ENCODE measurements at regions not wholly inside any gene's neighbourhood (a gene's known extent, or its start where the extent isn't known, plus 50 kb on each side); places are given as distances from the start of the nearest gene placed in this dataset.

DNA sequence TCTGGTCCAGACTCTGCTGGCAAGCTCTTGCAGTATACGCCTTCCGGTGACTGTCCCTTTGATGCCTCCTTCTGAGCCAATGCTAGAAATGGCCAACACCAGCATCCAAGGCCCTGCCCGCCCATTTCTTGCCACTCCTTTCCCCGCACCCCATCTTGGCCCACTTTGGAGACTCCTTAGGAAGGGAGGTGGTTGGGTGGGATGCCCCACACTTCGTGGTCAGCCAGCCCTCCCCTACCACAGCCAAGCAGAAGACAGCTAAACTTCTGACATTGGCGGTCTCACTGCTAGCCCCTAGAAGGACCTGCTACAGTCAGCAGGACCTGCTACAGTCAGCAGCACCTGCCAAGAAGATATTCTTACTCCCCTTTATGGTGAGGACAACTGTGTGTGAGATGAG lies 73.5 kb upstream of the CLDN14 start:
- DNase-seq (ENCODE audit: low spot score) = no peak
- intact Hi-C loops (cut with DNase I) = no loop called here

DNA sequence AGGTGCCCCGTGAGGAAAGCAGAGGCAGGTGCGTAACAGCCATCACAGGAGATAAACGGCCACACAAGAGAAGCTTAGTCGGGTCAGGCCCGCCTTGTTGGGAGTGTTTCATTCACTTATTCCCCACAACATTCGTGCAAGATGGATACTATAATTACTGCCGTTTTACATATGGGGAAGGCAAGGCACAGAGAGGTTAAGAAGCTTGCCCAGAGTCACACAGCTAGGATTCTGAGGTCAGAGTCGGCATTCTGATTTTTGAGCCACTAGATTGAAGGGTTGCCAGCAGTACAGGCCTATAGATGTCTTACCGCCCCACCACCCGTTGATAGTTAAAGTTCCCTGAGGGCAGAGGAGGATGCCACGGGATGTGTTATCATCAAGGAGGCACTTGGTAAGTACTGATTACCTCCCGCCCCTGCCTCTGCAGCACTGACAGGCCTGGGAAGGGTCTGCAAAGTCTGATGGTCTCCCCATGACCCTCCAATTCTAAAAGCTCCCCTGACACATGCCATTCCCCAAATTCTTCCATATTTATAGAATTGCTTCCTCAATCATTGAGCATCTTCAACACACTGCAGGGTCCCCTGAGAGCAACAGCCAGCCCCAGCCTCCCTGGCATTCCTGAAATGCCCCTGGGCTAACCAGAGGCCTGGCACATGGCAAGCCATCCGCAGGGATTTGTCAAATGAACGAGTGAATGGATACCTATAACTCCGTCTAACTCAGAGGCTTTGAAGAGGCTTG lies 74.7 kb upstream of the CLDN14 start:
- intact Hi-C loops (cut with DNase I) = no loop called here

GRCh38 chr21:36555199-36555800 lies 75.4 kb upstream of the CLDN14 start:
- intact Hi-C loops (cut with DNase I) = no loop called here
- no peak for DNase-seq (ENCODE audit: low spot score)

More for the DNA sequence above, 74.7 kb upstream of the CLDN14 start:
- no peak for DNase-seq (ENCODE audit: low spot score)

- DNase-seq (ENCODE audit: low spot score) = no peak
- intact Hi-C loops (cut with DNase I) = no loop called here
These were observed 77.4 kb upstream of the CLDN14 start for GRCh38 chr21:36557316-36557715.

- intact Hi-C loops (cut with DNase I) = no loop called here
These were observed 81.1 kb upstream of the CLDN14 start for GRCh38 chr21:36560933-36561575.

GRCh38 chr21:36563341-36563926 lies 83.5 kb upstream of the CLDN14 start:
- intact Hi-C loops (cut with DNase I) = no loop called here

More at GRCh38 chr21:36560933-36561575, 81.1 kb upstream of the CLDN14 start:
- DNase-seq (ENCODE audit: low spot score) = no peak

DNA sequence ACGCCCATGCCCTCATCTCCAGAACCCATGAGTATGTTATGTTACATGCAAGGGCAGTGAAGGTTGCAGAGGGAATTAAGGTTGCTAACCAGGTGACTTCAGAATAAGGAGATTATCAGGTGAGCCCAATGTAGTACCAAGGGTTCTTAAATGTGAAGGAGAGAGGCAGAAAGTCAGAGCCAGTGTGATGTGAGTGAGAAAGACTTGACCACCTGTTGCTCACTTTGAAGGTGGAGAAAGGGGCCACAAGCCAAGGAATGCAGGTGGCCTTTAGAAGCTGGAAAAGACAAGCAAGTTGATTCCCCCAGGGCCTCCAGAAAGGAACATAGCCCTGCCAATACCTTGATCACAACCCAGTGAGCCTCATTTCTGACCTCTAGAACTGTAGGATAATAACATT lies 84.7 kb upstream of the CLDN14 start:
- DNase-seq (ENCODE audit: low spot score) = no peak
- intact Hi-C loops (cut with DNase I) = no loop called here

More at GRCh38 chr21:36563341-36563926, 83.5 kb upstream of the CLDN14 start:
- DNase-seq (ENCODE audit: low spot score) = no peak

DNA sequence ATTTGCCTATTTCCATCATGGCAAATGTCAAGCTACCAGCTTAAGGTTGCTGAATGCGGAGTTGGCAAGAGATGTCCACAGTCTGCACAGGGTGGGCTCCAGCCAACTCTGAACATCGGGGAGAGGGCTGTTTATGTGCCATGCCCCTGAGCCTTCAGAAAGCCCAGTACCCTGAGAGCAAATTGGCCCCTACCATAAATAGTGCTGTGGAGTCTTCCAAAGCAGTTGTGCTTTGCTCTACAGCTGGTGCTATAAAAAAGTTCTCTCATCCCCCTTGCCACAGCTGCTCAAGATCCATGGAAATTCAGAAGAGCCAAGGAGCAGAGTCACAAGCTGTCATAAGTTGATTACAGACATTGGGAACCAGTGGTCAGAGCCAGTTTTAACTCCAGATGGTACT lies 85.6 kb upstream of the CLDN14 start:
- no peak for DNase-seq (ENCODE audit: low spot score)
- intact Hi-C loops (cut with DNase I) = no loop called here

- DNase-seq (ENCODE audit: low spot score) = peak; percentile 36
- intact Hi-C loops (cut with DNase I) = no loop called here
These were observed 86.7 kb upstream of the CLDN14 start for GRCh38 chr21:36566644-36567043.

DNA sequence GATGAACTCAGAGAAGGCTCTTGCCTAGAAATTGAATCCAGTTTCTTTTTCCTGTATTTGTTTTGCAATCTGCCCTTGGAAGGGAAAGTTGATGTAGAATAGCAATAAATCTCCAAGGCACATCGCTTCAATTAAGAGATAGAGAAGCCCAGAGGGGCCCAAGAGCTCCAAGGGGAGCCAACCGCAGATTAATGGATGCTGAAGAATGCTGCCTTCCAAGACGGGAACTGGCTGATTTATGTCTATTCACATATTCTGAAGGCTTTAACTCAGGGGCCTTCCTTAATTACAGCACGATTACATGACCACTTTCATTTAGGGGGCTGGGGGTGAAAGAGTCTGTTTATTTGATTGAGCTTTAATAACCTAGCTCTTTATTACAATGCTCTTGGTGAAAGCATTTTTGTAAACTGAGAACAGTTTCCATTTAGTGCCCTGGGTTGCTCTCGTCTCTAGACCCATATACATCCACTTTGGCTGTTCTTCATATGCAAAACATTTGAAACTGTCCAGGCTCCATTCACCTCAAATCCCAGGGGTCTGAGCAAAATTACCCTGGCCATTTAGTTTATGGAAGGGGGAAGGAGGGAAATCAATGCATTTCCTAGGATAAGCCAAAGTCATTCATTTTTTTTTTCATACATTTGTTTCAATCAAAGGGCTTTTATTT lies 87.4 kb upstream of the CLDN14 start:
- intact Hi-C loops (cut with DNase I) = no loop called here
- DNase-seq (ENCODE audit: low spot score) = no peak

GRCh38 chr21:36569511-36569910 lies 89.6 kb upstream of the CLDN14 start:
- intact Hi-C loops (cut with DNase I) = no loop called here
- DNase-seq (ENCODE audit: low spot score) = no peak

DNA sequence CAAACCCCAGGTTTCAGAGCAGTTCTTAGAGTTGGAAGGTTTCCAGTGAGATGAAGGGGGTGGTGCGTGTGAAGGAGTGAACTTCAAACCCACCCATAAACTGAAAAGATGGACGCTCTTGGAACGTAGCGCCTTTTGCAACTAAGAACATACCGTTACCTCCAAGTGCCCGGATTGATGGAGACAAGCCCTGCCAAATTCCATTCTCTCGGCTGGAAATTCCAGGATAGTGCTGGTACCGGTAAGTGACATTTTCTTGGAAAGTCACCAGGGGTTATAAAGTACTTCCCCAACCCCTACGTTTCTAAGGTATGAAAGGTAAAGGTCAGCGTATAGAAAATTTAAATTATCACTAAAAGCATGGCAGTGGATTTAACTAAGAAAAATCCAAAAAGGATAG lies 91.6 kb upstream of the CLDN14 start:
- DNase-seq (ENCODE audit: low spot score) = no peak
- intact Hi-C loops (cut with DNase I) = no loop called here

DNA sequence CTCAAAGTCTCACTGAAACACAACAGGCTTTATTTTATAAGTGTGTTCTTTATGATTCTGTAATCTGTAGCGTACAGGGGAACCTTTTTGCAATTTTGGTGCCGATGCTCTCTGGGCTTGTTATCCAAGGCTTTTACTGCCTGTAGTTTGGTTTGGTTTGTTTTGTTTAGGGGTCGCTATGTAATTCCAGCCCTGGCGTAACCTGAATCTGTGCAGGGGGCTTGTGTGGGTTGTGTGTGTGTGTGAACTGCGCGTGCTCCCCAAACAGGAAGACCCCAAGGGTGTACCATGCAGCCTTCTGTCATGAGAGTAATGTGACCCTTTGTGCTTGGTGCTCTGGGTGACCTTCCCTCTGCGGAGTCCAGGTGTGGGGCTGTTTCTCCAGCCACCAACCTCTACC lies 92.1 kb upstream of the CLDN14 start:
- intact Hi-C loops (cut with DNase I) = no loop called here

DNA sequence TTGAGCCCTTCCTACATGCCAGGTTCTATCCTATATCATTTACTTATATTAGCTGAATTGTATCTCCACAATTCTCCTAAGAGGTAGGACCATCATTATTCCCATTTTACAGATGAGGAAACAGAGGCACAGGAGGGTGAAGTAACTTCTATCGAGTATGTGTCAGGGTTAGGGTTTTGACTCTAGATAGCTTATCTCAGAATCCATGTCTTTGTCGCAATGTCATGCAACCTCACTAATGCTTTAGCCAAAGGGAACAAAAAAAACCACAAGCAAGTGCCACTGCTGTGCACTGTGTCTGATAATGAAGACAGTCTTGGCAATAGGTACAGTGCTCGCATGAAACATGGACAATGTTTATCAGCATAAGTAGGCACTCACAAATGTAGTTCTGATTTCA lies 95.4 kb upstream of the CLDN14 start:
- no peak for DNase-seq (ENCODE audit: low spot score)
- intact Hi-C loops (cut with DNase I) = no loop called here

More for the DNA sequence above, 92.1 kb upstream of the CLDN14 start:
- no peak for DNase-seq (ENCODE audit: low spot score)

DNA sequence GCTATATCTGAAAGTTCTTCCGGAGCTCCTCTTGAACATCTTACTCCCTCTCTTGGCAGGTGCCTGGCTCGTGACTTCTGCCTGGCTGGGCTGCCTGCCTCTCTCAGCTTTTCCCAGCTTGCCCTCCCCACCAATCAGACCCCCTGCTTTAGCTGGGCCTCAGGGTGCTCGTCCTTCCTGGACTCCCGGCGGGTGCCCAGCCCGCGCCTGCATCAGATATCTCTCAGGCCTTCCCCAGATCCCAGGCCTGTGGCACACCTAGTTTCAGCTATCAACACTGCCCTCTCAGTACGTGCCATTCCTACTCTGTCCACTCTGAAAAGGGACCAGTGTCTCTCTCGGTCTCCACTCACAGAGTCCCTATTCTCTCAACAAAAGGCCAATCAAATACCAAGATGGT lies 96.5 kb upstream of the CLDN14 start:
- no peak for DNase-seq (ENCODE audit: low spot score)
- intact Hi-C loops (cut with DNase I) = no loop called here

DNA sequence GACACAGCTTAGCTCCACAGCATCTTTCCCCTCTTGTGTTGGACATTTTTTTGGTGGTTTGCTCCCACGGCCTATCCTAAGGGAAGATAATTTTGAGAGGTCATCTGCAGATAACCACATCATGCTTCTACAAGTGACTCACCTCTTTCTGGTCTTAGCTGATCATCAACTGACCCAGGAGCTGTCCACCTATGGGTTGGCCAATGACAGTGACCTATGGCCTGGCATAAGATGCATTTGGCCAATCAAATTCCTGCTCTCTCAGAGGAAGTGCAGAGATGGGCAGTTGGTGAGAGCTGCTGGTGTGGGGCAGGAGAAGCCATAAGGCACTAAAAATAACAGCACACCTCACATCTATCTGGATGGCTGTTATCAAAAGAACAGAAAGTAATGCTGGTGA lies 100.0 kb upstream of the CLDN14 start:
- intact Hi-C loops (cut with DNase I) = no loop called here
- no peak for DNase-seq (ENCODE audit: low spot score)

- no peak for DNase-seq (ENCODE audit: low spot score)
- intact Hi-C loops (cut with DNase I) = no loop called here
These were observed 102.3 kb upstream of the CLDN14 start for GRCh38 chr21:36582271-36582670.

- intact Hi-C loops (cut with DNase I) = no loop called here
- DNase-seq (ENCODE audit: low spot score) = no peak
These were observed 103.7 kb upstream of the CLDN14 start for GRCh38 chr21:36583591-36583990.

- no peak for DNase-seq (ENCODE audit: low spot score)
- intact Hi-C loops (cut with DNase I) = no loop called here
These were observed 105.3 kb upstream of the CLDN14 start for GRCh38 chr21:36584980-36585940.

Data from posterior vena cava (tissue), 2 donors.